Activated naive CD8-positive, alpha-beta T cell treated with anti-CD3 and anti-CD28 coated beads, Interleukin-2, amount 10 ng/mL, durations not matched to agents 7 days and 5 days (primary cell): ENCODE measurements at regions not wholly inside any gene's neighbourhood (a gene's known extent, or its start where the extent isn't known, plus 50 kb on each side); places are given as distances from the start of the nearest gene placed in this dataset.
"Not testable (repeated sequence)": the region's sequence is repeated elsewhere in the genome, so short reads cannot be mapped to it uniquely, and the experiment has no call there.

Experiments used
- ATAC-seq: fragments of 150-1000 bp; cut with Tn5 transposase; one replicate; pipeline ENCODE4 v1.10.0; 2021; ENCODE audit warnings: low read depth, moderate library complexity
- POLR2A ChIA-PET: fragments of 350-600 bp; sonication (Branson Sonifier 250); formaldehyde crosslinking; loops from one replicate; lab custom pipeline; 2021; ENCODE audit warnings: antibody characterized with exemption; lab: Charles Lee
- DNase-seq: peaks from one replicate; pipeline ENCODE4 v3.0.0; 2021
- H3K27ac Mint-ChIP-seq: one replicate; pipeline ENCODE4 v1.8.0; 2022; ENCODE audit warnings: mild to moderate bottlenecking, mixed read lengths
- H3K27me3 Mint-ChIP-seq: one replicate; pipeline ENCODE4 v1.8.0; 2022; ENCODE audit warnings: mild to moderate bottlenecking, moderate library complexity, mixed read lengths
- H3K36me3 Mint-ChIP-seq: one replicate; pipeline ENCODE4 v1.8.0; 2021; ENCODE audit warnings: mild to moderate bottlenecking, mixed read lengths
- H3K4me1 Mint-ChIP-seq: one replicate; pipeline ENCODE4 v1.8.0; 2021; ENCODE audit warnings: mixed read lengths
- H3K4me3 Mint-ChIP-seq: one replicate; pipeline ENCODE4 v1.8.0; 2022; ENCODE audit warnings: mild to moderate bottlenecking, moderate library complexity, mixed read lengths
- H3K9me3 Mint-ChIP-seq: one replicate; pipeline ENCODE4 v1.8.0; 2021; ENCODE audit warnings: mixed read lengths

DNA sequence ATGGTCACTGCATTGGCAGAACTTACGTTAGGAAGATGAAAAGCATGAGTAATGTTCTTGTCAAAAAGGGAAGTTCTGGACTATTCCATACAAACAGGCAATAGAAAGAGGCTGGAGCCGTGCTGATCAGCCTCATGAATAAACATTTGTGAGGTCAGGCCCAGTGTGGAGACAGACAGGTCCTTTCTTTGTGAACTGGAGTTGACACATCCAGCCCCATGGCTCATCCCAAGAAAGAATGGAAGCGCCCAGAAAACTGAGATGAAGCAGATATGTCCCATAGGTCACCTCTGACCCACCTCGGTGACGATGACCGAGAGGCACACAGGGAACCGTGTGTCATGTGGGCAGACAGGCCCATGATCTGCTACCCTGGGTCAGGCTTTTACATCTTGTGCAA, 276.0 kb upstream of the SGK1 start:
- DNase-seq (no peak), ATAC-seq (no peak)
- Mint-ChIP-seq H3K36me3 (no peaks in the 10 kb centered on the region), H3K27ac (no peak overlapping the region), H3K9me3 (peaks cover 2% of the 10 kb centered on the region), H3K4me1 (no peaks in the 10 kb centered on the region), H3K4me3 (no peak overlapping the region), H3K27me3 (no peaks in the 10 kb centered on the region)
- POLR2A ChIA-PET = no interaction called here

DNA sequence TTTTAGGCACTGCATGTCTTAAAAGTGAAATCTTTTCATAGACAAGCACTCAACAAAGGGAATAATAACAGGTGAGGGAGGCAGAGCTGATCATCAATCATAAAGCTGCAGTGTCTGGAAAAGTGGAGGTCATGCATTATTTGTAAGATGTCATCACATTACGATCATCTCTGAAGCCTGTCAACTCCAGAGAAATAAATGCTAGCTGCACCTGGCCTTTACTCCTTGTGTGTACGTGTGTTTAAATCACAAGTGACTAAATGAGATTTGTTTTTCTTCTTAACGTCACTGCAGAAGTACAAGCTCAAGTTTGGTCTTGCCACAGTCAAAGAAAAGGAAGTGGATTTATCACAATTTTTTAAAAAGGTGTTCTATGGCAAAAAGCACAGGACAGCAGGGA, 275.5 kb upstream of the SGK1 start:
- Mint-ChIP-seq H3K36me3 (no peaks in the 10 kb centered on the region), H3K27ac (no peak overlapping the region), H3K4me1 (no peaks in the 10 kb centered on the region), H3K4me3 (no peak overlapping the region), H3K27me3 (no peaks in the 10 kb centered on the region), H3K9me3 (peaks cover 2% of the 10 kb centered on the region)
- POLR2A ChIA-PET = no interaction called here
- DNase-seq = no peak
- ATAC-seq = no peak

DNA sequence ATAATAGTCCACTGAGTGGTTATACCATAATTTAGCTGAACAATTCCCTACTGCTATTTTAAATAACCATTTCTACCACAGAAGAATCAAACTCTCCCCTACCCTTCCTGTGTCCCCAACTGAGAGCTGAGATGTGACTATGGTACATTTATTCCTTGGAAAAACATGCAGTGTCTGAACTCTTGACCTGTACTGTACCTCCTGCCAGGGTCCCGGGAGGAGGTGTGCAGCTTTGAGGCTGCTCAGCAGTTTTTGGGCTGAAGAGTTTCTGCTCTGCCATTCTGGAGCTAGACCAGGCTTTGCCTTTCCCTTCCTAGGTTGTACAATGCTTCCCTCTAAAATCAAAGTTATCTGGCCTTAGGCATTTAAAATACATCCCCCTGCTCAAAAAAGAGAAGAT, 275.1 kb upstream of the SGK1 start:
- no peak overlapping the region for H3K4me3 Mint-ChIP-seq
- DNase-seq (no peak), ATAC-seq (no peak)
- no peaks in the 10 kb centered on the region for H3K4me1 Mint-ChIP-seq
- no peak overlapping the region for H3K27ac Mint-ChIP-seq
- H3K27me3 Mint-ChIP-seq = no peaks in the 10 kb centered on the region
- H3K36me3 Mint-ChIP-seq = no peaks in the 10 kb centered on the region
- POLR2A ChIA-PET = no interaction called here
- H3K9me3 Mint-ChIP-seq = peaks cover 2% of the 10 kb centered on the region

DNA sequence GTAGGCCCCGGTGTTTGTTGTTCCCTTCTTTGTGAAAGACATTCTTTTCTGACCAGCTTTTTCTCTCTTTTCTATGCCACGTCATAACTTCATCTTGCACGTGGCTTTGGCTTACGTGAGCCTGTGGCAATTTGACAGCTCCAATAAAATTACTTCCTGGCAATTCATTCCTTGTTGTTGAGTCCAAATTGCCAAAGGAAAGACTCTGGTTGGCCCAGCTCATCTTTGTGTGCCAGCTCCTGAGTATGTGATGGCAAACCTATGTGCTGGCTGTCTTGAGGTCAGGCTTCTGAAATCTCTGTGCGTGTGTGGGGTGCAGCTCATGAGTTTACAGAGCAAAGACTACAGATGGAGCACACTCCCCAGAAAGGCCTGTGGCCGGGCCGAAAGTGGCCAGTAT, 272.5 kb upstream of the SGK1 start:
- no peaks in the 10 kb centered on the region for H3K4me1 Mint-ChIP-seq
- ATAC-seq (no peak), DNase-seq (no peak)
- peaks cover 2% of the 10 kb centered on the region for H3K27me3 Mint-ChIP-seq
- H3K4me3 Mint-ChIP-seq = no peak overlapping the region
- POLR2A ChIA-PET = no interaction called here
- no peaks in the 10 kb centered on the region for H3K36me3 Mint-ChIP-seq
- H3K9me3 Mint-ChIP-seq = peaks cover 2% of the 10 kb centered on the region
- no peak overlapping the region for H3K27ac Mint-ChIP-seq

DNA sequence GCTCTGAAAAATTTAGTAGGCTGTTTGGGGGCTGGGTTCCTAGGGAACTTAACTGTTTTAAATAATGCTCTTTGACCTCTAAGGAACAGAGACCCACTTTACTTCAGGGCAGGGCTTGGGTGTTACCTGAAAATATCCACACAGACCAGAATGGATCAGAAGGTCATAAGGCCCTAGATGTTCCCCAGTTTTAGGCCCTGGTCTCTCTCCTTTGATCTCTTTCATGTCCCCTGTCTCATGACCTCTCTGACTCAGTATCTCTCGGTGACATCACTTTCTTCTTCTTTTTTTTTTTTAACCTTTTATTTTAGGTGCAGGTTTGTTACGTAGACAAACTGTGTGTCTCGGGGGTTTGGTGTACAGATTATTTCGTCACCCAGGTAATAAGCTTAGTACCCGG, 272.1 kb upstream of the SGK1 start:
- Mint-ChIP-seq H3K4me3 (no peak overlapping the region), H3K36me3 (no peaks in the 10 kb centered on the region), H3K9me3 (peaks cover 2% of the 10 kb centered on the region), H3K27me3 (peaks cover 2% of the 10 kb centered on the region), H3K27ac (no peak overlapping the region), H3K4me1 (no peaks in the 10 kb centered on the region)
- no peak for ATAC-seq
- DNase-seq = no peak
- POLR2A ChIA-PET = no interaction called here

DNA sequence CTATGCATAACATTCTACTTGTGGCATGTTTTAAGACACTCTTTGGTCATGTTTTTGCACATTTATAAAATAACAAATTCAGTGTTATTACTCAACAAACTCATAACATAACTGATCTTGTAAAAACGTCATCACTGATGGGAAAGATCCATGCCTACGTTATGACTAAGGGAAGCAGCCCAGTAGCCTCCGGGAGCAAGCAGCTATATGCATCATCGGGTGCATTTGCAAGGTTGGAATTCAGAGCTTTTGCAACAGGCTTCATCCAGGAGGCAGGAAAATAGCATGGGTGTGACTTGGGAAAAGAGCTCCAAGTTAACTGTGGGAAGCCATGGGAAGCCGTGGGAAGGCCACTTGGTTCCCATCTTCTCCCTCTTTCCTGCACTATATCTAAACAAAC, 271.6 kb upstream of the SGK1 start:
- Mint-ChIP-seq H3K4me1 (no peaks in the 10 kb centered on the region), H3K4me3 (no peak overlapping the region)
- POLR2A ChIA-PET = no interaction called here

DNA sequence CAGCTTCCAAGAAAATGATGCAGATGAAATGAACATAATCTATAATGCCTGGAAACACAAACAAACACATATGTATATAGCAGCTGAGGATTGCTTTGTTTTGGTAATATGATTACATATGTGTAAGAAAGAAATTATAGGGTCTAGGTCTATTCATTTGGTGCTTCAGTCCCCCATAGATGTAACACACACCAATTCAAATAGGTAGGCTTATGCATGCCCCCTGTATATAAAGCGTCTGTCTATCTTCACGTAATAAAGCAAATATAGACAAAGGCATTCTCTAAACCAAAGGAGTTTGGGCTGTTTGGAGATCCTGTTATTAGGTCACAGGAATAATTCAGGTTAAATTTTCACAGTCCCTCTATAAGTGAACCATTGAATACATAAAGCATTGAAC, 270.4 kb upstream of the SGK1 start:
- DNase-seq (no peak), ATAC-seq (no peak)
- H3K4me3 Mint-ChIP-seq = no peak overlapping the region
- POLR2A ChIA-PET = no interaction called here
- H3K9me3 Mint-ChIP-seq = peaks cover 2% of the 10 kb centered on the region
- no peaks in the 10 kb centered on the region for H3K4me1 Mint-ChIP-seq
- H3K27ac Mint-ChIP-seq = no peak overlapping the region
- H3K27me3 Mint-ChIP-seq = peaks cover 2% of the 10 kb centered on the region
- no peaks in the 10 kb centered on the region for H3K36me3 Mint-ChIP-seq

More for the DNA sequence above, 271.6 kb upstream of the SGK1 start:
- no peak overlapping the region for H3K27ac Mint-ChIP-seq
- no peaks in the 10 kb centered on the region for H3K36me3 Mint-ChIP-seq
- H3K27me3 Mint-ChIP-seq = peaks cover 2% of the 10 kb centered on the region
- peaks cover 2% of the 10 kb centered on the region for H3K9me3 Mint-ChIP-seq
- DNase-seq (no peak), ATAC-seq (no peak)

DNA sequence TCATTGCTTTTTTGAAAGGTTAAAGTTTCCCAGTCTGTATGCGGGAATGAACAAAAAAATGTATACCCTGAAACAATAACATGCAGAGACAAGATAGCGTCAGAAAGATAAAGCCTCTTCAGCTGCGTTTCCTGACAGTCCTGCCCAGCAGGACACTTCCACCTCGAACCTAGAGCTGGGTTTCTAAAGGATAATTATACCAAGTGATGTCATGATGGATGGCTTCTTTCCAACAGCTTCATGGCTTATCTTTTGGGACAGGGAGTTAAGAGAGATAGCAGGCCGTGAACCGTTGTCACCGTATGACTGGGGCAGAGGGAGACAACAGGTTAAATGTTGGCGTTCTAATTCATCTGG, 267.6 kb upstream of the SGK1 start:
- Mint-ChIP-seq H3K4me1 (no peaks in the 10 kb centered on the region), H3K9me3 (no peaks in the 10 kb centered on the region), H3K27ac (no peak overlapping the region), H3K4me3 (no peak overlapping the region), H3K36me3 (no peaks in the 10 kb centered on the region), H3K27me3 (peaks cover 3% of the 10 kb centered on the region)
- no peak for ATAC-seq
- no peak for DNase-seq
- POLR2A ChIA-PET = no interaction called here

DNA sequence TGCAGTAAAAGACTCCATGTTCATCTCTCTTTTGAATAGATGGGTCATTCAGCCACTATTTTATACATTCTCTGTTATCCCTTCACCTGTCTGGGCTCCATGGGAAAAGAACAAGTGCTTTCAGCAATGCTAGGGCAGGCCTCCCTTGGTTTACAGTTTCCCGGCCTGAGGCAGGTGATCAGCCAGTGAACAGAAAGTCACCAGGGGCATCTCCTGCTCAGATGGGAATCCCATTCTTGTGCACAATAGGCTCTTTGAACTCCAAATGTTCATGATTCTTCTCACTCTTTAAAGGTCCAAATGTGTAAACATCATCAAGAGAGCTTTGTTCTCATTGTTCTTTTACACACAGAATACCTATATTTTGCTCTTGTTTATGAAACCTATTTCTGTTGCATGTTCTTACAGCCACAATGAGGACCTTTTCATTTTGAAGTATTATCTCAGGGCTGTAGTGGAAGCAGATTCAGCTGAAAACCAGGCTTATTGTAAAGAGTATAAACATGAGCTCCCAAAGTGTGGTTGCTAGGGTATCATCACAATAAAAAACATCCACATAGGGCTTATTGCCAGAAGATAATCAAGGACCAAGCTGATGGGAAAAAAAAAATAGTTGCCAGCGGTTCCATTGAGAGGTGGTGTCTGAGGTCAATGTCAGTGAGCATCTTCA, 267.1 kb upstream of the SGK1 start:
- Mint-ChIP-seq H3K27ac (no peak overlapping the region), H3K4me3 (no peak overlapping the region), H3K36me3 (no peaks in the 10 kb centered on the region), H3K27me3 (peaks cover 3% of the 10 kb centered on the region), H3K9me3 (no peaks in the 10 kb centered on the region), H3K4me1 (no peaks in the 10 kb centered on the region)
- no peak for DNase-seq
- no peak for ATAC-seq
- POLR2A ChIA-PET = no interaction called here

DNA sequence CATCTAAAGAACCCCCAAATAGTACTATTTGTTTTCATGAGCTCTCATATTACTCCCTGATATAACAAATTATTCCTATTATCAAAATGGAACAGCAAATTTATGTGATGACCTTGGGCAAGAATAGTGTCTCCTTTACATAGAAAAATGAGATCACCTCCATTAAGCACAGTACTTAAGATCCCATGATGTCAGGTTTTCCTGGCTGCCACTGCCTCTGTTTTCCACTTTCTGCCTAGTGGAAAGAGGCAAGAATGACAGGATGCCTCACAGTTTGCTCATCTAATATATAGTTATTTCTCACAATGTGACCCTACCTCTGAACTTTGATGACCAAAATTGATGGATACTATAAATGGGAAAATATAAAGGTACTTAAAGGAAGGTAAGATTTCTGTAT, 260.1 kb upstream of the SGK1 start:
- H3K9me3 Mint-ChIP-seq = no peaks in the 10 kb centered on the region
- H3K27ac Mint-ChIP-seq = no peak overlapping the region
- no peak overlapping the region for H3K4me3 Mint-ChIP-seq
- no peak for DNase-seq
- no peak for ATAC-seq
- H3K27me3 Mint-ChIP-seq = peaks cover 2% of the 10 kb centered on the region
- H3K36me3 Mint-ChIP-seq = peaks cover 3% of the 10 kb centered on the region
- H3K4me1 Mint-ChIP-seq = no peaks in the 10 kb centered on the region
- POLR2A ChIA-PET = no interaction called here

DNA sequence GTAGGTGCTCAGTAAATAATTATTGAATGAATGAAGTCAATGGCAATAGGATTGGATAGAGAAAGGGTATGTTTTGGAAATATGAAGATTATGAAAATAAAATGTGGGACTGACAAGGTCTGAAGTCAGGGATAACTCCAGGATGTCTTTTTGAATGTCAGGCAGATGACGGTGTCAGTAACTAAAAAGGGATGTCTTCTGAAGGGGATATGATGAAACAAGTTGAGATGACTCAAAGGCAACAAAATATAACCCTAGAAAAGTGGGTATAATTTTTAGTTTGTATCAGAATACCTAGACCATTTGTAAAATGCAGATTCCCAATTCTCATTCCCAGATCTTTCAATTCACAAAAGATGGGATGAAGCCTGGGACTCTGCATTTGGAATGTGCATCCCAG, 257.3 kb upstream of the SGK1 start:
- H3K27ac Mint-ChIP-seq = no peak overlapping the region
- ATAC-seq = no peak
- DNase-seq = no peak
- H3K4me3 Mint-ChIP-seq = no peak overlapping the region
- peaks cover 12% of the 10 kb centered on the region for H3K36me3 Mint-ChIP-seq
- POLR2A ChIA-PET = no interaction called here
- H3K4me1 Mint-ChIP-seq = peaks cover 1% of the 10 kb centered on the region
- no peaks in the 10 kb centered on the region for H3K27me3 Mint-ChIP-seq
- peaks cover 4% of the 10 kb centered on the region for H3K9me3 Mint-ChIP-seq

DNA sequence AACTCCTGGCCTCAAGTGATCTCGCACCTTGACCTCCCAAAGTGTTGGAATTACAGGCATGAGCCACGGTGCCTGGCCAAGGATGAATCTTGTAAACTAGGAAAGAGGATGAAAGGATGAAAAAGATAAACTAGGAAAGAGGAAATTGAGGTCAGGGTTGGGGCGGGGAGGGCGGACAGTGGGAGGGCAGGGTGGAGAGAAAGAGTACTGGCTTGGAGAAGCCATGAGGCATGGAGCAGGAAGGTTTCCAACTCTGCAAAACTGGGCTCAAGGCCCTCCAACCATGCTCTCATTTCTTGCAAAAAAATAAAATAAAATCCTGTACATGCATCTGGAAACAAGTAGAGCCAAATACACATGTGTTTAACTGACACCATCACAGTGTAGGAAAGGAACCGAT, 256.6 kb upstream of the SGK1 start:
- DNase-seq (no peak), ATAC-seq (no peak)
- peaks cover 9% of the 10 kb centered on the region for H3K4me1 Mint-ChIP-seq
- peaks cover 4% of the 10 kb centered on the region for H3K9me3 Mint-ChIP-seq
- peaks cover 15% of the 10 kb centered on the region for H3K36me3 Mint-ChIP-seq
- H3K27me3 Mint-ChIP-seq = no peaks in the 10 kb centered on the region
- POLR2A ChIA-PET = no interaction called here
- H3K27ac Mint-ChIP-seq = no peak overlapping the region
- no peak overlapping the region for H3K4me3 Mint-ChIP-seq

DNA sequence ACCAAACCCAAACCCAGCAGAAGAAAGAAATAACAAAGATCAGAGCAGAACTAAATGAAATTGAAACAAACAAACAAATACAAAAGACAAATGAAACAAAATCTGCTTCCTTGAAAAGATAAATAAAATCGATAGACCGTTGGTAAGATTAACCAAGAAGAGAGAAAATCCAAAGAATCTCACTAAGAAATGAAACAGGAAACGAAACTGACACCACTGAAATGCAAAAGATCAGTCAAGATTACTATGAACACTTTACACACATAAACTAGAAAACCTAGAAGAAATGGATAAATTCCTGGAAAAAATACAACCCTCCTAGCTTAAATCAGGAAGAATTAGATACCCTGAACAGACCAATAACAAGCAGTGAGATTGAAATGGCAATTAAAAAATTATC, 252.1 kb upstream of the SGK1 start:
- peak; percentile 66 for ATAC-seq
- peaks cover 13% of the 10 kb centered on the region for H3K4me1 Mint-ChIP-seq
- H3K36me3 Mint-ChIP-seq = peaks cover 26% of the 10 kb centered on the region
- H3K27me3 Mint-ChIP-seq, DNase-seq, POLR2A ChIA-PET: not testable (repeated sequence)
- H3K4me3 Mint-ChIP-seq = peak overlapping the region; percentile 62
- peak overlapping the region; percentile 81 for H3K27ac Mint-ChIP-seq
- H3K9me3 Mint-ChIP-seq = peaks cover 10% of the 10 kb centered on the region

DNA sequence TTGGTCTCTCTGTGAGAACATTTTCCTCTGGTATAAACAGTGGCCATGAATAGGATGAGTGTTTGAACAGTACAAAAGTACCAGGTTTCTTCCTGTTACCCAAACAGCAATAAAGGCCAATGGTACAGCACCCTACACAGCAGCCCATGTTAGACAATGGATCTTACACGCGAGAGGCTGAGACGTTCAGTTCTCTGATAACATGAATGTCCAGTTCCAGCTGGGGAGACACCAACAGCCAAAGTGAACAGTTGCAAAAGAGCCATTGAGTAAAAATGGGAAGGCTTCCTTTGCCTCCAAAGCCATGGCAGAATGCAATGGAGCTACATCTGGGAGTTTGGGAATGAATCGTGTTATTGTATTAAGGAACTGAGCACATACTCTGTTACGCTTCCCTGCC, 246.8 kb upstream of the SGK1 start:
- Mint-ChIP-seq H3K27ac (no peak overlapping the region), H3K4me3 (no peak overlapping the region), H3K36me3 (peaks cover 12% of the 10 kb centered on the region), H3K27me3 (no peaks in the 10 kb centered on the region), H3K9me3 (peaks cover 12% of the 10 kb centered on the region), H3K4me1 (peaks cover 8% of the 10 kb centered on the region)
- ATAC-seq = no peak
- POLR2A ChIA-PET = no interaction called here
- DNase-seq = no peak

DNA sequence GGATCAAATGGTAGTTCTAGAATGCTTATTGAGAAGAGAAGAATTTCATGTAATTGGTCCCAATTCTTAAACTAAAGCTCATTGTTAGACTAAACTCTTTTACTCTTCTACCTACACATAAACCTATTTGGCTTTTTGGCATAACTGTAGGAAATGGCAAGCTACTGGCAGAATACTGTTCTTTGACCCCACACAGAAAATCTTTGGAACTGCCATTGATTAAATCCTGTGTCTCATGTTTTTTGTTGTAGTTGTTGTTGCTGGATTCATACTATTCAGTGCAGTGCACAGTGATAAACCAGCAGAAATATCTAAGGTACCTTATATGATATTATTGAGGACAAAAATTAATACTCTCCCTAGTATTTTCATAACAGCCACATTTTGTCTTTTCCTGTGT, 242.1 kb upstream of the SGK1 start:
- Mint-ChIP-seq H3K4me3 (no peak overlapping the region), H3K27ac (no peak overlapping the region), H3K27me3 (peaks cover 2% of the 10 kb centered on the region), H3K4me1 (peaks cover 1% of the 10 kb centered on the region), H3K36me3 (no peaks in the 10 kb centered on the region), H3K9me3 (peaks cover 6% of the 10 kb centered on the region)
- DNase-seq (no peak), ATAC-seq (no peak)
- POLR2A ChIA-PET = no interaction called here
